ENCODE measurements at regions not wholly inside any gene's neighbourhood (a gene's known extent, or its start where the extent isn't known, plus 50 kb on each side); places are given as distances from the start of the nearest gene placed in this dataset.

GRCh38 chr16:22688463-22688862 is 125.5 kb upstream of the HS3ST2 start:
- TF ChIP-seq CTCF (IDR thresholded peaks at IDR 0.05) (no peak), POLR2A (IDR thresholded peaks at IDR 0.05) (no peak)
